ENCODE measurements at regions not wholly inside any gene's neighbourhood (a gene's known extent, or its start where the extent isn't known, plus 50 kb on each side); places are given as distances from the start of the nearest gene placed in this dataset.

DNA sequence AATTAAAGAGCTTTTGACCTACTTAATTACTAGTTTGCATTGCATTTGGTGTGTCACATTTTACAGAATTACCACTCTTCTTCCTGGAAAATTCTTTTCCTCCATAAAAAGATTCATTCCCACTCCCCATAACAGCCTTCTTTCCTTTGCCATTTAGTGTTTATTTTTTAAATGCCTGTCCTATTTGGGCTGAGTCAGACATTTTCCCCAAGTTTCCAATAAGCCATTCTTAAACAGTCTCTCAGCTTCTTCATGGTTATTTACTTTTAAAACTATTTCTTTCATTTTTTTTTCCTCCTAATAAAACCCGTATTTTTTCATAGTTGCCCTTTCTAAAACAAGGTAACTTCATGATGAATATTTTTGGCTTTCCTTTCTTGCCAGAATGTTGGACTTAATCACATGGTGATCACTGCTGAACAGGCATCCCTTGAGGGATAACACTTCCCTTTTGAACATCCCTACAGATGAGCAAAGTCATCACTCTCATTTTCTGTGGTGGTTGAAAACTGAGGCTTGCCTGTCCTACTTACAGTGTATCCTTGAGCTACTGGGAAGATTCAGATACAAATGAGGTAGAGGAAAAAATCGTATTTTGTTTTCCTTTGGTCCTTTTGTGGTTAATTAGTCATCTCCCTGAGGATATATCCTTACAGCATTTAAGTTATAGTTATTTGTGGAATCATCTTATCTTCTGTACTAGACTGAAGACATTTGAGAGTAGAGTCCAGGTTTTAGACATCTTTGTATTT, 520.5 kb upstream of the NR3C2 start:
- POLR2A ChIA-PET: no interaction called here
- Histone ChIP-seq H3K4me3 (replicated peaks in 1 of 3; ENCODE audit: insufficient read depth in 1 of 3, low read depth in 2 of 3, low read length in 3 of 3) (no peak overlapping the region), H3K27ac (ENCODE audit: extremely low read length, insufficient read depth, low read length) (no peak overlapping the region), H3K9ac (ENCODE audit: insufficient read depth, low read depth, low read length) (no peak overlapping the region), H3K9me3 (ENCODE audit: low read length) (peaks cover 5% of the 10 kb centered on the region; the same call in 1 of the 2 replicates), H3K79me2 (ENCODE audit: insufficient read depth, low read length) (no peaks in the 10 kb centered on the region), H3K36me3 (replicated peaks in 1 of 2; ENCODE audit: control insufficient read depth in 1 of 2, insufficient read depth in 2 of 2, low read length in 2 of 2) (no peaks in the 10 kb centered on the region), H3K4me1 (ENCODE audit: insufficient read depth, low read length) (no peaks in the 10 kb centered on the region), H3K4me2 (ENCODE audit: low read depth, low read length) (no peak overlapping the region), H3K27me3 (ENCODE audit: control insufficient read depth in 1 of 2, insufficient read depth in 2 of 2, low read length in 2 of 2) (no peaks in the 10 kb centered on the region), H2AFZ (ENCODE audit: low read length) (no peak overlapping the region), H4K20me1 (ENCODE audit: insufficient read depth, low read length) (no peaks in the 10 kb centered on the region)
- in situ Hi-C loops (cut with HindIII; ENCODE audit: extremely low pct_ligation_motif_present, low pct_unique_long_range_greater_than_20kb): no loop called here
- no TSS peak for BruUV-seq (replicated peaks)
- FAIRE-seq: no peak
- WGBS (ENCODE audit: low lambda C conversion rate): 1% methylated on average over 2 of the region's 2 CpGs
- no peak for DNase-seq (ENCODE audit: low spot score)
- no peak for ATAC-seq
- CTCF ChIA-PET (ENCODE audit: low intra/inter-chr PET ratio, low total read pairs): no interaction called here
- intact Hi-C loops (cut with micrococcal nuclease; ENCODE audit: unreplicated experiment): no loop called here
- TF ChIP-seq, protein P1, sequence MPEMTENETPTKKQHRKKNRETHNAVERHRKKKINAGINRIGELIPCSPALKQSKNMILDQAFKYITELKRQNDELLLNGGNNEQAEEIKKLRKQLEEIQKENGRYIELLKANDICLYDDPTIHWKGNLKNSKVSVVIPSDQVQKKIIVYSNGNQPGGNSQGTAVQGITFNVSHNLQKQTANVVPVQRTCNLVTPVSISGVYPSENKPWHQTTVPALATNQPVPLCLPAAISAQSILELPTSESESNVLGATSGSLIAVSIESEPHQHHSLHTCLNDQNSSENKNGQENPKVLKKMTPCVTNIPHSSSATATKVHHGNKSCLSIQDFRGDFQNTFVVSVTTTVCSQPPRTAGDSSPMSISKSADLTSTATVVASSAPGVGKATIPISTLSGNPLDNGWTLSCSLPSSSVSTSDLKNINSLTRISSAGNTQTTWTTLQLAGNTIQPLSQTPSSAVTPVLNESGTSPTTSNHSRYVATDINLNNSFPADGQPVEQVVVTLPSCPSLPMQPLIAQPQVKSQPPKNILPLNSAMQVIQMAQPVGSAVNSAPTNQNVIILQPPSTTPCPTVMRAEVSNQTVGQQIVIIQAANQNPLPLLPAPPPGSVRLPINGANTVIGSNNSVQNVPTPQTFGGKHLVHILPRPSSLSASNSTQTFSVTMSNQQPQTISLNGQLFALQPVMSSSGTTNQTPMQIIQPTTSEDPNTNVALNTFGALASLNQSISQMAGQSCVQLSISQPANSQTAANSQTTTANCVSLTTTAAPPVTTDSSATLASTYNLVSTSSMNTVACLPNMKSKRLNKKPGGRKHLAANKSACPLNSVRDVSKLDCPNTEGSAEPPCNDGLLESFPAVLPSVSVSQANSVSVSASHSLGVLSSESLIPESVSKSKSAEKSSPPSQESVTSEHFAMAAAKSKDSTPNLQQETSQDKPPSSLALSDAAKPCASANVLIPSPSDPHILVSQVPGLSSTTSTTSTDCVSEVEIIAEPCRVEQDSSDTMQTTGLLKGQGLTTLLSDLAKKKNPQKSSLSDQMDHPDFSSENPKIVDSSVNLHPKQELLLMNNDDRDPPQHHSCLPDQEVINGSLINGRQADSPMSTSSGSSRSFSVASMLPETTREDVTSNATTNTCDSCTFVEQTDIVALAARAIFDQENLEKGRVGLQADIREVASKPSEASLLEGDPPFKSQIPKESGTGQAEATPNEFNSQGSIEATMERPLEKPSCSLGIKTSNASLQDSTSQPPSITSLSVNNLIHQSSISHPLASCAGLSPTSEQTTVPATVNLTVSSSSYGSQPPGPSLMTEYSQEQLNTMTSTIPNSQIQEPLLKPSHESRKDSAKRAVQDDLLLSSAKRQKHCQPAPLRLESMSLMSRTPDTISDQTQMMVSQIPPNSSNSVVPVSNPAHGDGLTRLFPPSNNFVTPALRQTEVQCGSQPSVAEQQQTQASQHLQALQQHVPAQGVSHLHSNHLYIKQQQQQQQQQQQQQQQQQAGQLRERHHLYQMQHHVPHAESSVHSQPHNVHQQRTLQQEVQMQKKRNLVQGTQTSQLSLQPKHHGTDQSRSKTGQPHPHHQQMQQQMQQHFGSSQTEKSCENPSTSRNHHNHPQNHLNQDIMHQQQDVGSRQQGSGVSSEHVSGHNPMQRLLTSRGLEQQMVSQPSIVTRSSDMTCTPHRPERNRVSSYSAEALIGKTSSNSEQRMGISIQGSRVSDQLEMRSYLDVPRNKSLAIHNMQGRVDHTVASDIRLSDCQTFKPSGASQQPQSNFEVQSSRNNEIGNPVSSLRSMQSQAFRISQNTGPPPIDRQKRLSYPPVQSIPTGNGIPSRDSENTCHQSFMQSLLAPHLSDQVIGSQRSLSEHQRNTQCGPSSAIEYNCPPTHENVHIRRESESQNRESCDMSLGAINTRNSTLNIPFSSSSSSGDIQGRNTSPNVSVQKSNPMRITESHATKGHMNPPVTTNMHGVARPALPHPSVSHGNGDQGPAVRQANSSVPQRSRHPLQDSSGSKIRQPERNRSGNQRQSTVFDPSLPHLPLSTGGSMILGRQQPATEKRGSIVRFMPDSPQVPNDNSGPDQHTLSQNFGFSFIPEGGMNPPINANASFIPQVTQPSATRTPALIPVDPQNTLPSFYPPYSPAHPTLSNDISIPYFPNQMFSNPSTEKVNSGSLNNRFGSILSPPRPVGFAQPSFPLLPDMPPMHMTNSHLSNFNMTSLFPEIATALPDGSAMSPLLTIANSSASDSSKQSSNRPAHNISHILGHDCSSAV (CRISPR knock-in tag; IDR thresholded peaks at IDR 0.05; ENCODE audit: borderline replicate concordance): no peak
- TF ChIP-seq RBAK (CRISPR knock-in tag; IDR thresholded peaks at IDR 0.05) (no peak), ZNF333 (CRISPR knock-in tag; IDR thresholded peaks at IDR 0.05; ENCODE audit: borderline replicate concordance) (no peak), YY1 (IDR thresholded peaks at IDR 0.05; ENCODE audit: insufficient read depth, insufficient replicate concordance, low read depth, low read length) (no peak), XRCC5 (optimal IDR thresholded peaks at IDR 0.05; ENCODE audit: low read length) (no peak), PHF5A (CRISPR knock-in tag; IDR thresholded peaks at IDR 0.05; ENCODE audit: low read depth, unreplicated experiment) (no peak)
- TF ChIP-seq, protein P2, sequence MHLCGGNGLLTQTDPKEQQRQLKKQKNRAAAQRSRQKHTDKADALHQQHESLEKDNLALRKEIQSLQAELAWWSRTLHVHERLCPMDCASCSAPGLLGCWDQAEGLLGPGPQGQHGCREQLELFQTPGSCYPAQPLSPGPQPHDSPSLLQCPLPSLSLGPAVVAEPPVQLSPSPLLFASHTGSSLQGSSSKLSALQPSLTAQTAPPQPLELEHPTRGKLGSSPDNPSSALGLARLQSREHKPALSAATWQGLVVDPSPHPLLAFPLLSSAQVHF (CRISPR knock-in tag; IDR thresholded peaks at IDR 0.05): no peak
- TF ChIP-seq, protein P3, sequence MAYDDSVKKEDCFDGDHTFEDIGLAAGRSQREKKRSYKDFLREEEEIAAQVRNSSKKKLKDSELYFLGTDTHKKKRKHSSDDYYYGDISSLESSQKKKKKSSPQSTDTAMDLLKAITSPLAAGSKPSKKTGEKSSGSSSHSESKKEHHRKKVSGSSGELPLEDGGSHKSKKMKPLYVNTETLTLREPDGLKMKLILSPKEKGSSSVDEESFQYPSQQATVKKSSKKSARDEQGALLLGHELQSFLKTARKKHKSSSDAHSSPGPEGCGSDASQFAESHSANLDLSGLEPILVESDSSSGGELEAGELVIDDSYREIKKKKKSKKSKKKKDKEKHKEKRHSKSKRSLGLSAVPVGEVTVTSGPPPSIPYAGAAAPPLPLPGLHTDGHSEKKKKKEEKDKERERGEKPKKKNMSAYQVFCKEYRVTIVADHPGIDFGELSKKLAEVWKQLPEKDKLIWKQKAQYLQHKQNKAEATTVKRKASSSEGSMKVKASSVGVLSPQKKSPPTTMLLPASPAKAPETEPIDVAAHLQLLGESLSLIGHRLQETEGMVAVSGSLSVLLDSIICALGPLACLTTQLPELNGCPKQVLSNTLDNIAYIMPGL (CRISPR knock-in tag; IDR thresholded peaks at IDR 0.05; ENCODE audit: borderline replicate concordance in 1 of 2, low read depth in 1 of 2): no peak

Data from HepG2 (cell line).